ENCODE measurements at regions not wholly inside any gene's neighbourhood (a gene's known extent, or its start where the extent isn't known, plus 50 kb on each side); places are given as distances from the start of the nearest gene placed in this dataset.

DNA sequence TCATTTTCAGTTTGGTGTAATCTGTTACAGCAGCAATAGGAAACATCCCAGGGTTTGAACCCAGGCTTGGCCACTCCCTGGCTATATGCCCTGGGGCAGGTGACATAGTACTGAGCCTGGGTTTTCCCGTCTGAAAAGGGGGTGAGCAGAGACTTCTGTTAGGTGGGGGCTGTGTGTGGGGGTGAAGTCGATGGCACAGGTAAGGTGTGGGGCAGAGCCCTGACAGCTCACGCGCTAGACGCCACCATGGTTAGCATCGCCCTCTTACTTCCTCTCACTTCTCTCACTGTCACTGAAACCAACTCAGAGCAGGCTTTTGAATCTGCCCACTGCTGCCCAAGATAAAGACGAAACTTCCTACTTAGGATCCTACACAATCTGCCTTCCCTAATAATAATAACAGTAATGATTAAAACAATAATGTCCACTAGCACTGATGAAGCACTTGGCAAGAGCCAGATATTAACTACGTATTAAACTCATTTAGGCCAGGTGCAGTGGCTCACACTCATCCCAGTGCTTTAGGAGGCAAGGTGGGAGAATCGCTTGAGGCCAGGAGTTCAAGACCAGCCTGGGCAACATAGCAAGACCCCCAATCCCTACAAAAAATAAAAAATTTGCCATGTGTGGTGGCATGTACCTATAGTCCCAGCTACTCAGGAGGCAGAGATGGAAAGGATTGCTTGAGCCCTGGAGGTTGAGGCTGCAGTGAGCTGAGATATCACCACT, 117.9 kb upstream of the PTPN1 start:
- no peaks in the 10 kb centered on the region for H3K27me3 ChIP-seq (ENCODE audit: insufficient read depth, low read length)
- no peaks in the 10 kb centered on the region for H3K4me1 ChIP-seq (ENCODE audit: insufficient read depth, low read length, severe bottlenecking)
- no peak overlapping the region for H2AFZ ChIP-seq (ENCODE audit: low read length)
- TF ChIP-seq CTCF (IDR thresholded peaks at IDR 0.05; ENCODE audit: low read length) (no peak), EZH2 (IDR thresholded peaks at IDR 0.05; ENCODE audit: borderline replicate concordance, low read length) (no peak)
- no peaks in the 10 kb centered on the region for H3F3A ChIP-seq (ENCODE audit: insufficient read depth, low read length)
- no peak overlapping the region for H3K4me3 ChIP-seq (ENCODE audit: low read depth, low read length, poor library complexity, severe bottlenecking)
- H3K36me3 ChIP-seq (ENCODE audit: insufficient read depth, low read length): no peaks in the 10 kb centered on the region
- H4K20me1 ChIP-seq (ENCODE audit: insufficient read depth, low read length): no peaks in the 10 kb centered on the region
- no peak overlapping the region for H3K9ac ChIP-seq (ENCODE audit: low read length)
- H3K9me3 ChIP-seq (ENCODE audit: low read length): no peaks in the 10 kb centered on the region
- H3K27ac ChIP-seq (ENCODE audit: low read depth, low read length, poor library complexity, severe bottlenecking): no peak overlapping the region
- H3K79me2 ChIP-seq (ENCODE audit: insufficient read depth, low read length): no peaks in the 10 kb centered on the region
- H3K9me2 ChIP-seq (ENCODE audit: low read depth, low read length): no peaks in the 10 kb centered on the region
- no peak overlapping the region for H3K4me2 ChIP-seq (ENCODE audit: low read length)

- Histone ChIP-seq H3K4me3 (ENCODE audit: low read depth, low read length, poor library complexity, severe bottlenecking) (no peak overlapping the region), H3K79me2 (ENCODE audit: insufficient read depth, low read length) (no peaks in the 10 kb centered on the region), H3K9me2 (ENCODE audit: low read depth, low read length) (no peaks in the 10 kb centered on the region), H3K4me2 (ENCODE audit: low read length) (no peak overlapping the region), H4K20me1 (ENCODE audit: insufficient read depth, low read length) (no peaks in the 10 kb centered on the region), H3K36me3 (ENCODE audit: insufficient read depth, low read length) (no peaks in the 10 kb centered on the region), H3K9me3 (ENCODE audit: low read length) (no peaks in the 10 kb centered on the region), H3K4me1 (ENCODE audit: insufficient read depth, low read length, severe bottlenecking) (no peaks in the 10 kb centered on the region), H3K9ac (ENCODE audit: low read length) (no peak overlapping the region), H3K27ac (ENCODE audit: low read depth, low read length, poor library complexity, severe bottlenecking) (no peak overlapping the region), H3F3A (ENCODE audit: insufficient read depth, low read length) (no peaks in the 10 kb centered on the region), H2AFZ (ENCODE audit: low read length) (no peak overlapping the region), H3K27me3 (ENCODE audit: insufficient read depth, low read length) (no peaks in the 10 kb centered on the region)
- no peak for TF ChIP-seq EZH2 (IDR thresholded peaks at IDR 0.05; ENCODE audit: borderline replicate concordance, low read length)
- TF ChIP-seq CTCF (IDR thresholded peaks at IDR 0.05; ENCODE audit: low read length): no peak
Measured at GRCh38 chr20:50393242-50393641, 116.9 kb upstream of the PTPN1 start.

DNA sequence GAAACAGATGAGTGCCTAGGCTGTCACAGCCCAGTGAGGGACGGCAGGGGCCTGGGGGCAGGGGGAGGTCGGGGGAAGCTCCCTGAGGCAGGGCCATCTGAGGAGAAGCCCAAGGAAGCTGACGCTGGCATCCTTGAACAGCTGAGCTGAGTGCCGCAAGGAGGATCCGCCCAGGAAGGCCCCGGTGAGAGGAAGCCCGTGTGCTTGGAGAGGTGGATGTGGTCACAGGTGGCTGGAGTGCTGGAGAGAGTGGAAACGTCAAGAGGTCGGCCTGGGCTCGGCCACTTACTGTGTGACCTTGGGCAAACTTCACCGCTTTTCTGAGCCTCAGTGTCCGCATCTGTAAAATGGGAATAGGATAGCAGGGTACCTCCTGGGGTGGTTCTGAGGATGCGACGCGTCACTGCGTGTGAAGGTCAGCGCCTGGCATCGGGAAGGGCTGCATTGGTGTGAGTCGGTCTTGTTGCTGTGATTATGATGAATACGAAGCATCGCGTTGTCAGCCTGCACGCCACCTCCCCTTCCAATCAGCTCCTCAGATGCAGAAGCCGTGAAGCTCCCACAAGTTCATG, 116.1 kb upstream of the PTPN1 start:
- no peaks in the 10 kb centered on the region for H3K79me2 ChIP-seq (ENCODE audit: insufficient read depth, low read length)
- H3K9me2 ChIP-seq (ENCODE audit: low read depth, low read length): no peaks in the 10 kb centered on the region
- H3K27me3 ChIP-seq (ENCODE audit: insufficient read depth, low read length): no peaks in the 10 kb centered on the region
- TF ChIP-seq EZH2 (IDR thresholded peaks at IDR 0.05; ENCODE audit: borderline replicate concordance, low read length) (no peak), CTCF (IDR thresholded peaks at IDR 0.05; ENCODE audit: low read length) (no peak)
- no peaks in the 10 kb centered on the region for H3K9me3 ChIP-seq (ENCODE audit: low read length)
- H3K4me1 ChIP-seq (ENCODE audit: insufficient read depth, low read length, severe bottlenecking): no peaks in the 10 kb centered on the region
- H3K36me3 ChIP-seq (ENCODE audit: insufficient read depth, low read length): no peaks in the 10 kb centered on the region
- H3K4me2 ChIP-seq (ENCODE audit: low read length): no peak overlapping the region
- H3K9ac ChIP-seq (ENCODE audit: low read length): no peak overlapping the region
- H3F3A ChIP-seq (ENCODE audit: insufficient read depth, low read length): no peaks in the 10 kb centered on the region
- no peak overlapping the region for H3K27ac ChIP-seq (ENCODE audit: low read depth, low read length, poor library complexity, severe bottlenecking)
- no peaks in the 10 kb centered on the region for H4K20me1 ChIP-seq (ENCODE audit: insufficient read depth, low read length)
- no peak overlapping the region for H3K4me3 ChIP-seq (ENCODE audit: low read depth, low read length, poor library complexity, severe bottlenecking)
- no peak overlapping the region for H2AFZ ChIP-seq (ENCODE audit: low read length)
